Adrenal gland (tissue), 5 donors: ENCODE measurements at regions not wholly inside any gene's neighbourhood (a gene's known extent, or its start where the extent isn't known, plus 50 kb on each side); places are given as distances from the start of the nearest gene placed in this dataset.

Experiments used
- CTCF ChIP-seq, 6 experiments: fragments of 450-650 bp in 4 of 6; fragments of 200-600 bp in 2 of 6; sonication (generic) in 1 of 6; IDR thresholded peaks; 1 replicate in 5 of 6; 2 replicates in 1 of 6; pipeline versions ENCODE4 v1.5.1 to v1.8.0; 2016 to 2021; ENCODE audit warnings: antibody characterized with exemption in 6 of 6, mild to moderate bottlenecking in 2 of 6, moderate library complexity in 1 of 6
- POLR2A ChIP-seq, 2 donors: fragments of 450-650 bp; IDR thresholded peaks; one replicate each; pipeline ENCODE4 v1.6.1; 2017; ENCODE audit warnings: antibody characterized with exemption in 2 of 2, mild to moderate bottlenecking in 2 of 2, moderate library complexity in 1 of 2
- donor health status: DM: no; HTN: no; CAD: no.

GRCh38 chr6:84361372-84362192, 134.1 kb upstream of the CEP162 start:
- TF ChIP-seq CTCF (IDR thresholded peaks at IDR 0.05) (no peak), POLR2A (IDR thresholded peaks at IDR 0.05) (no peak)
